SK-N-SH (cell line): ENCODE measurements at regions not wholly inside any gene's neighbourhood (a gene's known extent, or its start where the extent isn't known, plus 50 kb on each side); places are given as distances from the start of the nearest gene placed in this dataset.

Source experiments
- EP300 ChIP-seq, 2 experiments: IDR thresholded peaks; 2 replicates each; pipeline versions ENCODE4 v1.4.0 to v1.6.1; 2012; ENCODE audit warnings: borderline replicate concordance in 1 of 2, low read depth in 1 of 2, low read length in 1 of 2
- POLR2AphosphoS5 ChIP-seq: IDR thresholded peaks from 2 replicates; pipeline ENCODE4 v1.6.1; 2012; ENCODE audit warnings: low read depth, low read length
- RCOR1 ChIP-seq: fragments of 150-350 bp; IDR thresholded peaks from 2 replicates; pipeline ENCODE4 v1.6.1; 2017; ENCODE audit warnings: antibody characterized with exemption, low read length
- REST ChIP-seq: IDR thresholded peaks from 2 replicates; pipeline ENCODE4 v1.6.1; 2012; ENCODE audit warnings: mild to moderate bottlenecking, low read depth, low read length, moderate library complexity
- SMC3 ChIP-seq: IDR thresholded peaks from 2 replicates; pipeline ENCODE4 v1.6.1; 2012; ENCODE audit warnings: low read depth, low read length, improper control_type of control experiment
- TAF1 ChIP-seq: IDR thresholded peaks from 2 replicates; pipeline ENCODE4 v1.6.1; 2012; ENCODE audit warnings: low read depth, mild to moderate bottlenecking, low read length, moderate library complexity, borderline replicate concordance
- TF ChIP-seq, protein P1 (sequence below): fragments of 200-600 bp; sonication (generic); IDR thresholded peaks from 2 replicates; pipeline ENCODE4 v1.6.1; 2017; ENCODE audit warnings: antibody characterized with exemption, mild to moderate bottlenecking, moderate library complexity

- TF ChIP-seq, protein P1, sequence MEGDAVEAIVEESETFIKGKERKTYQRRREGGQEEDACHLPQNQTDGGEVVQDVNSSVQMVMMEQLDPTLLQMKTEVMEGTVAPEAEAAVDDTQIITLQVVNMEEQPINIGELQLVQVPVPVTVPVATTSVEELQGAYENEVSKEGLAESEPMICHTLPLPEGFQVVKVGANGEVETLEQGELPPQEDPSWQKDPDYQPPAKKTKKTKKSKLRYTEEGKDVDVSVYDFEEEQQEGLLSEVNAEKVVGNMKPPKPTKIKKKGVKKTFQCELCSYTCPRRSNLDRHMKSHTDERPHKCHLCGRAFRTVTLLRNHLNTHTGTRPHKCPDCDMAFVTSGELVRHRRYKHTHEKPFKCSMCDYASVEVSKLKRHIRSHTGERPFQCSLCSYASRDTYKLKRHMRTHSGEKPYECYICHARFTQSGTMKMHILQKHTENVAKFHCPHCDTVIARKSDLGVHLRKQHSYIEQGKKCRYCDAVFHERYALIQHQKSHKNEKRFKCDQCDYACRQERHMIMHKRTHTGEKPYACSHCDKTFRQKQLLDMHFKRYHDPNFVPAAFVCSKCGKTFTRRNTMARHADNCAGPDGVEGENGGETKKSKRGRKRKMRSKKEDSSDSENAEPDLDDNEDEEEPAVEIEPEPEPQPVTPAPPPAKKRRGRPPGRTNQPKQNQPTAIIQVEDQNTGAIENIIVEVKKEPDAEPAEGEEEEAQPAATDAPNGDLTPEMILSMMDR, result no peak
- TF ChIP-seq REST (no peak), POLR2AphosphoS5 (no peak), RCOR1 (no peak), TAF1 (no peak), SMC3 (no peak), EP300 (IDR thresholded peaks at IDR 0.05; ENCODE audit: borderline replicate concordance in 1 of 2, low read depth in 1 of 2, low read length in 1 of 2) (no peak)
These were observed 210.9 kb downstream of the ZIC1 start for GRCh38 chr3:147619921-147620560.
